Spleen (tissue), 11 donors: ENCODE measurements at regions not wholly inside any gene's neighbourhood (a gene's known extent, or its start where the extent isn't known, plus 50 kb on each side); places are given as distances from the start of the nearest gene placed in this dataset.
"Not testable (repeated sequence)": the region's sequence is repeated elsewhere in the genome, so short reads cannot be mapped to it uniquely, and the experiment has no call there.

Experiments used
- DNase-seq: peaks from one replicate; pipeline ENCODE4 v3.0.0-alpha.2; 2020
- H3K27ac ChIP-seq, 8 donors: fragments of 200-600 bp; sonication (generic) in 7 of 8; 1 replicate in 4 of 8; 2 replicates in 4 of 8; pipeline versions ENCODE4 v1.5.0 to v1.8.0; 2016 to 2021; ENCODE audit warnings: inconsistent platforms in 4 of 8, mild to moderate bottlenecking in 4 of 8, moderate library complexity in 1 of 8
- H3K27me3 ChIP-seq, 7 donors: fragments of 200-600 bp; sonication (generic) in 6 of 7; replicated peaks in 1 of 7; 1 replicate in 4 of 7; 2 replicates in 3 of 7; pipeline versions ENCODE4 v1.5.0 to v1.8.0; 2016 to 2021; ENCODE audit warnings: inconsistent platforms in 3 of 7, mild to moderate bottlenecking in 1 of 7
- H3K36me3 ChIP-seq, 6 donors: fragments of 200-600 bp; sonication (generic) in 5 of 6; 1 replicate in 4 of 6; 2 replicates in 2 of 6; pipeline versions ENCODE4 v1.5.0 to v1.8.0; 2016 to 2021; ENCODE audit warnings: inconsistent platforms in 2 of 6
- H3K4me1 ChIP-seq, 6 donors: fragments of 200-600 bp; sonication (generic) in 5 of 6; 1 replicate in 3 of 6; 2 replicates in 3 of 6; pipeline versions ENCODE4 v1.5.0 to v1.8.0; 2016 to 2021; ENCODE audit warnings: inconsistent platforms in 3 of 6
- H3K4me3 ChIP-seq, 8 donors: fragments of 200-600 bp; sonication (generic) in 7 of 8; 1 replicate in 4 of 8; 2 replicates in 4 of 8; pipeline versions ENCODE4 v1.5.0 to v1.8.0; 2016 to 2021; ENCODE audit warnings: inconsistent platforms in 4 of 8, mild to moderate bottlenecking in 4 of 8, moderate library complexity in 2 of 8
- H3K9me3 ChIP-seq, 8 donors: fragments of 200-600 bp; sonication (generic) in 7 of 8; 1 replicate in 4 of 8; 2 replicates in 4 of 8; pipeline versions ENCODE4 v1.5.0 to v1.8.0; 2016 to 2021; ENCODE audit warnings: inconsistent platforms in 4 of 8
- POLR2A ChIP-seq, 3 donors: fragments of 450-650 bp; IDR thresholded peaks; one replicate each; pipeline ENCODE4 v1.5.1; 2017; ENCODE audit warnings: antibody characterized with exemption in 3 of 3, mild to moderate bottlenecking in 1 of 3
- POLR2AphosphoS5 ChIP-seq, 3 donors: sonication (generic); formaldehyde crosslinking; IDR thresholded peaks; one replicate each; pipeline ENCODE4 v1.5.1; 2017; ENCODE audit warnings: antibody characterized with exemption in 3 of 3
- WGBS, 5 donors: extraction: QIAGEN DNeasy Blood & Tissue Kit in 3 of 5; methylation state at CpG; one replicate each; pipeline versions ENCODE4 v1.1.5 to v1.1.7; 2013 to 2018; 5-methylcytosine and 5-hydroxymethylcytosine counted together
- intact Hi-C: fragments of 100-400 bp; cut with DNase I; formaldehyde crosslinking; loops from one replicate; pipeline ENCODE4 v1.15.0; 2023; ENCODE audit warnings: low total_unique reads
- TF ChIP-seq, protein P1 (sequence below), 11 experiments: fragments of 200-600 bp in 7 of 11; fragments of 450-650 bp in 4 of 11; sonication (generic) in 4 of 11; IDR thresholded peaks in 8 of 11; conservative IDR thresholded peaks in 3 of 11; 1 replicate in 7 of 11; 2 replicates in 4 of 11; pipeline versions ENCODE4 v1.4.0 to v1.8.0; 2016 to 2021; ENCODE audit warnings: antibody characterized with exemption in 11 of 11, inconsistent platforms in 4 of 11, mild to moderate bottlenecking in 1 of 11
- donor health status: healthy with polysubstance abuse.
- donor health status: DM: no; HTN: no; CAD: no; lungs with moderate emphysema.
- donor health status: DM: no; HTN: no; CAD: no.
- donor health status: Bipolar disorder and iron deficiency.
- donor health status: healthy.
- donor health status: DM: no; HTN: no; CAD: no.
- donor health status: DM: yes; HTN: yes; CAD: no.

GRCh38 chr20:52062452-52063209, 128.9 kb downstream of the ZFP64 start:
- TF ChIP-seq, protein P1, sequence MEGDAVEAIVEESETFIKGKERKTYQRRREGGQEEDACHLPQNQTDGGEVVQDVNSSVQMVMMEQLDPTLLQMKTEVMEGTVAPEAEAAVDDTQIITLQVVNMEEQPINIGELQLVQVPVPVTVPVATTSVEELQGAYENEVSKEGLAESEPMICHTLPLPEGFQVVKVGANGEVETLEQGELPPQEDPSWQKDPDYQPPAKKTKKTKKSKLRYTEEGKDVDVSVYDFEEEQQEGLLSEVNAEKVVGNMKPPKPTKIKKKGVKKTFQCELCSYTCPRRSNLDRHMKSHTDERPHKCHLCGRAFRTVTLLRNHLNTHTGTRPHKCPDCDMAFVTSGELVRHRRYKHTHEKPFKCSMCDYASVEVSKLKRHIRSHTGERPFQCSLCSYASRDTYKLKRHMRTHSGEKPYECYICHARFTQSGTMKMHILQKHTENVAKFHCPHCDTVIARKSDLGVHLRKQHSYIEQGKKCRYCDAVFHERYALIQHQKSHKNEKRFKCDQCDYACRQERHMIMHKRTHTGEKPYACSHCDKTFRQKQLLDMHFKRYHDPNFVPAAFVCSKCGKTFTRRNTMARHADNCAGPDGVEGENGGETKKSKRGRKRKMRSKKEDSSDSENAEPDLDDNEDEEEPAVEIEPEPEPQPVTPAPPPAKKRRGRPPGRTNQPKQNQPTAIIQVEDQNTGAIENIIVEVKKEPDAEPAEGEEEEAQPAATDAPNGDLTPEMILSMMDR (IDR thresholded peaks at IDR 0.05 in 8 of 11, conservative IDR thresholded peaks at IDR 0.05 in 3 of 11) = no peak
- no peak for TF ChIP-seq POLR2AphosphoS5 (IDR thresholded peaks at IDR 0.05)
- no peak for TF ChIP-seq POLR2A (IDR thresholded peaks at IDR 0.05)
- H3K36me3 ChIP-seq = no peaks in the 10 kb centered on the region
- 69 to 82% (median 78%) methylated on average over 5 of the region's 5 CpGs for WGBS, 5 donors
- peaks cover 0 to 2% (median 0%) of the 10 kb centered on the region in 6 donors for H3K4me1 ChIP-seq
- no peaks in the 10 kb centered on the region for H3K27me3 ChIP-seq
- no peak for DNase-seq
- intact Hi-C loops = no loop called here
- H3K9me3 ChIP-seq = peaks cover 0 to 6% (median 2%) of the 10 kb centered on the region in 8 donors
- no peak overlapping the region for H3K4me3 ChIP-seq
- no peak overlapping the region for H3K27ac ChIP-seq

DNA sequence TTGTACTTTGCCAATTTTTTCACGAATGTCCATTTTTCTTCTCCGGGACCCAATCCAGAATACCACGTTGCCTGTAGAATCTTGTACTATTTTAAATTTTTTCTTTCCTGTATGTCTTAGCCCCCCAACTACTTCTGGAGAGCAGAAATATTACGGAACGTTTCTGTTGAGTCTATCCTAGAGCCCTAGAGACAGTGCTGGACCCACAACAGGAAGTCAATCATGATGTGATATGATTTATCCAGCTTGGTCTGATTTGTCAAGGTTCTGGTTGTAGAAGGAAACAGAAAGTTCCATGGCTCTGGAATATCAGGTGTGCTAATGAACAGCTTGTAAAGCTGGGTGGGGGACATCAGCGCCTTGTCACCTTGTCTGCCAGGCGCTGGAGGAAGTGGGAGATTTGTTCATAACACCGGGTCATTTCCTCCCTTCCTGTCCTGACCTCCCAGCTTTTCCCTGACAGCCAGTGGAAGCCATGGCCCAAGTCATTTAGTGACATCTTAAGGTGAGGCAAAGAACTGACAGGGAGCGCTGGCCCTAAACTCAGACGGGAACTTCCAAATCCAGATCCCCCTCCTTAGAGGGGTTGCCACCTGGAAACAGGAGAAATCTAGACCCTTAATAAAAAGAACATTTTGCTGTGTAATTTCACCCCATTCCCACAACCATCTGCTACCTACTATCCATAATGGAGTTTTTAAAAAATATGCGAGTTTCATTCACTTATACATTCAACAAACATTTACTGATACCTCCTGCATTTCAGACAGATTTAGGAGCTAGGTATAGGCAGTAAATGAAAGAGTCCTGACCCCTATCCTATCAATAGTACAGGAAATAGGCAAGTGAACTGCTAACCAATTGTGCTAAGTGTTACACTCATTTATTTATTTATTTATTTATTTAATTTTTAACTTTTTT, 130.5 kb downstream of the ZFP64 start:
- no peak for DNase-seq
- H3K27ac ChIP-seq = no peak overlapping the region
- intact Hi-C loops = no loop called here
- no peaks in the 10 kb centered on the region for H3K27me3 ChIP-seq
- TF ChIP-seq, protein P1 (IDR thresholded peaks at IDR 0.05 in 8 of 11, conservative IDR thresholded peaks at IDR 0.05 in 3 of 11) = no peak
- TF ChIP-seq POLR2AphosphoS5 (IDR thresholded peaks at IDR 0.05) = no peak
- no peak for TF ChIP-seq POLR2A (IDR thresholded peaks at IDR 0.05)
- peaks cover 5 to 22% (median 18%) of the 10 kb centered on the region in 8 donors for H3K9me3 ChIP-seq
- H3K4me1 ChIP-seq = peaks cover 0 to 2% (median 0%) of the 10 kb centered on the region in 6 donors
- H3K4me3 ChIP-seq = no peak overlapping the region
- H3K36me3 ChIP-seq = no peaks in the 10 kb centered on the region
- 40 to 54% (median 42%) methylated on average over 11 of the region's 11 CpGs for WGBS, 5 donors

DNA sequence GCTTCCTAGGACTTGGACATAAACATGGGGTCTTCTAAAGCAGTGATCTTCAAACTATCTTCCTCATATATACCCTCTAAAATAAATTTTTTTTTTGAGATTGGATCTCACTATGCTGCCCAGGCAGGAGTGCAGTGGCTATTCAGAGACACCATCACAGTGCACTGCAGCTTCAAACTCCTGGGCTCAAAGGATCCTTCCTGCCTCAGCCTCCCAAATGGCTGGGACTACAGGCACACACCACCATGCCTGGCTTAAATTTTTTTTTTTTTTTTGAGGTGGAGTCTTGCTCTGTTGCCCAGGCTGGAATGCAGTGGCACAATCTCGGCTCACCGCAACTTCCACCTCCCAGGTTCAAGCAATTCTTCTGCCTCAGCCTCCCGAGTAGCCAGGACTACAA, 134.4 kb downstream of the ZFP64 start:
- H3K27me3 ChIP-seq, DNase-seq, H3K36me3 ChIP-seq, H3K27ac ChIP-seq, H3K4me3 ChIP-seq, H3K4me1 ChIP-seq, intact Hi-C loops: not testable (repeated sequence)
- 94 to 100% (median 97%) methylated on average over 3 of the region's 3 CpGs for WGBS, 5 donors
- peaks cover 5 to 29% (median 23%) of the 10 kb centered on the region in 8 donors for H3K9me3 ChIP-seq

- intact Hi-C loops = no loop called here
- Histone ChIP-seq H3K4me1 (peaks cover 0 to 2% (median 0%) of the 10 kb centered on the region in 6 donors), H3K27ac (no peak overlapping the region), H3K27me3 (no peaks in the 10 kb centered on the region), H3K9me3 (peaks cover 5 to 29% (median 23%) of the 10 kb centered on the region in 8 donors), H3K36me3 (no peaks in the 10 kb centered on the region), H3K4me3 (no peak overlapping the region)
- TF ChIP-seq, protein P1 (IDR thresholded peaks at IDR 0.05 in 8 of 11, conservative IDR thresholded peaks at IDR 0.05 in 3 of 11) = no peak
- TF ChIP-seq POLR2A (IDR thresholded peaks at IDR 0.05) = no peak
- TF ChIP-seq POLR2AphosphoS5 (IDR thresholded peaks at IDR 0.05) = no peak
- DNase-seq = no peak
Measured at GRCh38 chr20:52056203-52057062, 135.1 kb downstream of the ZFP64 start.
